Hepatocyte (in vitro differentiated cells): ENCODE measurements at regions not wholly inside any gene's neighbourhood (a gene's known extent, or its start where the extent isn't known, plus 50 kb on each side); places are given as distances from the start of the nearest gene placed in this dataset.

ENCODE experiments used
- DNase-seq: peaks from one replicate; pipeline ENCODE4 v3.0.0-alpha.2; 2016; ENCODE audit warnings: low spot score
- H2AFZ ChIP-seq: fragments of 200-600 bp; sonication (generic); 2 replicates; pipeline ENCODE4 v1.6.0; 2016; ENCODE audit warnings: antibody characterized with exemption, mild to moderate bottlenecking
- H3K27ac ChIP-seq: fragments of 200-600 bp; sonication (generic); 2 replicates; pipeline ENCODE4 v1.5.1; 2016; ENCODE audit warnings: mild to moderate bottlenecking
- H3K27me3 ChIP-seq: fragments of 200-600 bp; sonication (generic); 2 replicates; pipeline ENCODE4 v1.6.1; 2016
- H3K36me3 ChIP-seq: fragments of 200-600 bp; sonication (generic); replicated peaks from 2 replicates; pipeline ENCODE4 v1.5.1; 2016; ENCODE audit warnings: low read depth; ENCODE audit not compliant: insufficient read depth
- H3K4me1 ChIP-seq: fragments of 200-600 bp; sonication (generic); 2 replicates; pipeline ENCODE4 v1.5.1; 2016; ENCODE audit warnings: mild to moderate bottlenecking, moderate library complexity; ENCODE audit not compliant: insufficient read depth
- H3K4me2 ChIP-seq: fragments of 200-600 bp; sonication (generic); 2 replicates; pipeline ENCODE4 v1.6.0; 2016
- H3K4me3 ChIP-seq: fragments of 200-600 bp; sonication (generic); 2 replicates; pipeline ENCODE4 v1.5.1; 2016; ENCODE audit warnings: mild to moderate bottlenecking
- H3K79me2 ChIP-seq: fragments of 200-600 bp; sonication (generic); 2 replicates; pipeline ENCODE4 v1.6.0; 2017; ENCODE audit warnings: mild to moderate bottlenecking
- H3K9me2 ChIP-seq: fragments of 200-600 bp; sonication (generic); replicated peaks from 2 replicates; pipeline ENCODE4 v1.6.0; 2017; ENCODE audit warnings: mild to moderate bottlenecking; ENCODE audit not compliant: insufficient read depth
- H3K9me3 ChIP-seq: fragments of 200-600 bp; sonication (generic); 2 replicates; pipeline ENCODE4 v1.5.1; 2016; ENCODE audit warnings: low read depth, mild to moderate bottlenecking
- H4K20me1 ChIP-seq: fragments of 200-600 bp; sonication (generic); 2 replicates; pipeline ENCODE4 v1.6.0; 2016; ENCODE audit warnings: mild to moderate bottlenecking; ENCODE audit not compliant: insufficient read depth, poor library complexity, severe bottlenecking
- EZH2 ChIP-seq: fragments of 200-600 bp; sonication (generic); IDR thresholded peaks from 2 replicates; pipeline ENCODE4 v1.6.1; 2016; ENCODE audit warnings: antibody characterized with exemption, mild to moderate bottlenecking, borderline replicate concordance
- EZH2phosphoT487 ChIP-seq: fragments of 200-600 bp; sonication (generic); IDR thresholded peaks from one replicate; pipeline ENCODE4 v1.6.1; 2018; ENCODE audit warnings: antibody characterized with exemption, mild to moderate bottlenecking, low read depth, moderate library complexity; ENCODE audit not compliant: unreplicated experiment, severe bottlenecking
- WGBS: methylation state at CpG from one replicate; pipeline ENCODE4 v1.1.6; 2016; ENCODE audit warnings: low lambda C conversion rate; ENCODE audit errors: missing lambda C conversion rate; 5-methylcytosine and 5-hydroxymethylcytosine counted together
- TF ChIP-seq, protein P1 (sequence below): fragments of 200-600 bp; sonication (generic); IDR thresholded peaks from 2 replicates; pipeline ENCODE4 v1.5.1; 2016; ENCODE audit warnings: antibody characterized with exemption, mild to moderate bottlenecking; ENCODE audit not compliant: poor library complexity

DNA sequence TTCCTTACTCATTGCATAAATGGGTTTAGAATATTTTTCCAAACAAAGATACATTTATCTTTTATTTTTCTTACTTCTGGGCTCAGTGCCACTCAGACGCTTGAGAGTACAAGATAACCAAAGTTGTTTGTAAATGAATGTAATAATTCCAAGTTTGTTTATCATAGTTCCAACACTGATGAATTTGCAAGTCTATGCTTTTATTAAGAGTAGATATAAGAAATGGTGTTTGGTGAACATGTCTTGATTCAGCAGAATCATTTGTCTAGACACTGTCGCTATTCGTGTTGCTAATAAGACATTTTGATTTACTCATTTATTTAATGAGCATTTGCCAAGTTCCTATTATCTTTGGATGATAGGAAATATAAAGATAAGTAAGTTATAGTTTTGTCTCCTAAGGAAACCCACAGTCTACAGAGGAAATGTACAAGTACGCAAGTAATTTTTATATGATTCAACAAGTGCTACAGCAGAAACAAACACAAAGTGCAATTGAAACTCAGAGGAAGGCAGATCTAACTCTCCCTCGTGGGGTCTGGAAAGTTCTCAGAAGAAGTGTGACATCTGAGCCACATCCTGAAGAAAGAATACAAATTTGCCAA is 132.8 kb upstream of the FSCB start:
- TF ChIP-seq EZH2phosphoT487 = no peak
- TF ChIP-seq, protein P1, sequence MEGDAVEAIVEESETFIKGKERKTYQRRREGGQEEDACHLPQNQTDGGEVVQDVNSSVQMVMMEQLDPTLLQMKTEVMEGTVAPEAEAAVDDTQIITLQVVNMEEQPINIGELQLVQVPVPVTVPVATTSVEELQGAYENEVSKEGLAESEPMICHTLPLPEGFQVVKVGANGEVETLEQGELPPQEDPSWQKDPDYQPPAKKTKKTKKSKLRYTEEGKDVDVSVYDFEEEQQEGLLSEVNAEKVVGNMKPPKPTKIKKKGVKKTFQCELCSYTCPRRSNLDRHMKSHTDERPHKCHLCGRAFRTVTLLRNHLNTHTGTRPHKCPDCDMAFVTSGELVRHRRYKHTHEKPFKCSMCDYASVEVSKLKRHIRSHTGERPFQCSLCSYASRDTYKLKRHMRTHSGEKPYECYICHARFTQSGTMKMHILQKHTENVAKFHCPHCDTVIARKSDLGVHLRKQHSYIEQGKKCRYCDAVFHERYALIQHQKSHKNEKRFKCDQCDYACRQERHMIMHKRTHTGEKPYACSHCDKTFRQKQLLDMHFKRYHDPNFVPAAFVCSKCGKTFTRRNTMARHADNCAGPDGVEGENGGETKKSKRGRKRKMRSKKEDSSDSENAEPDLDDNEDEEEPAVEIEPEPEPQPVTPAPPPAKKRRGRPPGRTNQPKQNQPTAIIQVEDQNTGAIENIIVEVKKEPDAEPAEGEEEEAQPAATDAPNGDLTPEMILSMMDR = no peak
- TF ChIP-seq EZH2 = no peak
- DNase-seq = no peak
- Histone ChIP-seq H2AFZ (peak overlapping the region; percentile 17), H3K4me1 (peaks cover 9% of the 10 kb centered on the region), H3K9me3 (no peaks in the 10 kb centered on the region), H3K36me3 (no peaks in the 10 kb centered on the region), H3K9me2 (no peaks in the 10 kb centered on the region), H4K20me1 (no peaks in the 10 kb centered on the region), H3K4me3 (no peak overlapping the region), H3K79me2 (no peaks in the 10 kb centered on the region), H3K27ac (no peak overlapping the region), H3K27me3 (no peaks in the 10 kb centered on the region), H3K4me2 (peak overlapping the region; percentile 22)
- 63% methylated on average over 5 of the region's 5 CpGs for WGBS

DNA sequence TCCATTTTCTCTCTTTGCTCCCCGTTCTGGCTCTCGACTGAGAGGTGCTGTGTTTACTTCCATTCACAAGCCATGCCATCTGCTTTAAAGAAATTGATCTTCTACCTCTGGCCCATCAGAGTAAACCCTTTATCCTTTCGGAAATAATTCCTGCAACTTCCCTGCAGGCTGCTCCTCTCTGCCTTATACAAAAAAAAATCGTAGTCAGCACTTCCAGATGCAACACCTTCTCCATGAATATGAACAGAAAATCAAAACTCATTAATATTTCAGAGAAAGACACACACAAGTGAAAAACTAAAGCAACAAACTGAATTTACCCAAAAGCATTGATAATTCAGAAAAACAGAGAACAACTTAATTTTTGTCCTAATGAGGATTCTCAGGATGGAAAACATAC is 127.6 kb upstream of the FSCB start:
- H2AFZ ChIP-seq = no peak overlapping the region
- peaks cover 8% of the 10 kb centered on the region for H3K4me1 ChIP-seq
- 83% methylated on average over 4 of the region's 4 CpGs for WGBS
- H4K20me1 ChIP-seq = no peaks in the 10 kb centered on the region
- H3K4me2 ChIP-seq = no peak overlapping the region
- H3K4me3 ChIP-seq = no peak overlapping the region
- H3K79me2 ChIP-seq = no peaks in the 10 kb centered on the region
- no peak overlapping the region for H3K27ac ChIP-seq
- TF ChIP-seq, protein P1 = no peak
- TF ChIP-seq EZH2phosphoT487 (no peak), EZH2 (no peak)
- DNase-seq = no peak
- no peaks in the 10 kb centered on the region for H3K27me3 ChIP-seq
- H3K36me3 ChIP-seq = no peaks in the 10 kb centered on the region
- no peaks in the 10 kb centered on the region for H3K9me3 ChIP-seq
- H3K9me2 ChIP-seq = no peaks in the 10 kb centered on the region

DNA sequence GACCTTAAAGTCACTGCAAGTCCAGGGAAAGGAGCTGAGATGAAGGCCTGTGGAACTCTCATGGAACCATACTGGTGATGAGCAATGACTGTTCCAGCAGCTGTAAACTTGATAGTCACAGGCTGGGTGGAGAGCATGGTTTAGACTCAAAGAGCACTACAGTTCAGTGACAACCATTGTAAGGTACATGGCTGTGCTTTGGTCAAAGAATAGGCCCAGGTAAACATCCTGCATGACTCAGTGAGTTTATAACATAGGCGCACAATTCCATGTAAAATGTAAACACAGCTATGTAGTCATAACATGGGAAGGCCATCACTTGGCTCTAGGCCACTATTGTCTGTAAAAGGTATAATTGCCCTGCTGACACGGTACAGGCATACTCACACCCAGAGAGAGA is 119.3 kb upstream of the FSCB start:
- no peak overlapping the region for H3K4me3 ChIP-seq
- TF ChIP-seq EZH2phosphoT487 (no peak), EZH2 (no peak)
- TF ChIP-seq, protein P1 = no peak
- WGBS = 88% methylated on average over 2 of the region's 2 CpGs
- no peaks in the 10 kb centered on the region for H3K9me2 ChIP-seq
- H3K4me2 ChIP-seq = no peak overlapping the region
- no peaks in the 10 kb centered on the region for H3K27me3 ChIP-seq
- H3K36me3 ChIP-seq = no peaks in the 10 kb centered on the region
- H3K4me1 ChIP-seq = no peaks in the 10 kb centered on the region
- no peak for DNase-seq
- no peak overlapping the region for H2AFZ ChIP-seq
- H3K27ac ChIP-seq = no peak overlapping the region
- H3K9me3 ChIP-seq = no peaks in the 10 kb centered on the region
- no peaks in the 10 kb centered on the region for H3K79me2 ChIP-seq
- H4K20me1 ChIP-seq = no peaks in the 10 kb centered on the region

DNA sequence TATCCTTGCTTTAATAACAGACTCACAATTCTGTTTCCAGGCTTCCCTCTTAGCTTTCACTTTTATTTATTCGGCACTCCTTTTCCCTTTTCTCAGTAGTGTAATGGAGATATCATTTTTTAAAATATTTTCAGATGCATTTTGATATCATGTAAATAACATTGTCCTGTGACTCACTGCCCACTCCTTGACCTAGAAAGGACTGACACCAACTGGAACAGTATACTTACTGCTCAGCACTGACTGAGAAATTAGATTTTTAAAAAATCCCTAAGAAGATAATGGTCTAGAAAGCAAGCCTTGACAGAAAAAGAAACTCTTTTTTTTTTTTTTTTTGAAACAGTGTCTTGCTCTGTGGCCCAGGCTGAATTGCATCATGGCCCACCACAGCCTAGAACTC is 118.0 kb upstream of the FSCB start:
- WGBS = 97% methylated on average over 1 of the region's 1 CpG
- Histone ChIP-seq H3K4me1 (no peaks in the 10 kb centered on the region), H2AFZ (no peak overlapping the region)

More for the DNA sequence above, 118.0 kb upstream of the FSCB start:
- TF ChIP-seq EZH2 = no peak
- TF ChIP-seq, protein P1 = no peak
- TF ChIP-seq EZH2phosphoT487 = no peak
- no peak overlapping the region for H3K27ac ChIP-seq
- no peak for DNase-seq
- no peak overlapping the region for H3K4me2 ChIP-seq
- H3K79me2 ChIP-seq = no peaks in the 10 kb centered on the region
- H3K4me3 ChIP-seq = no peak overlapping the region
- H3K36me3 ChIP-seq = no peaks in the 10 kb centered on the region
- H3K9me2 ChIP-seq = no peaks in the 10 kb centered on the region
- H4K20me1 ChIP-seq = no peaks in the 10 kb centered on the region
- H3K27me3 ChIP-seq = no peaks in the 10 kb centered on the region
- no peaks in the 10 kb centered on the region for H3K9me3 ChIP-seq
